IMR-90 (cell line): ENCODE measurements at regions not wholly inside any gene's neighbourhood (a gene's known extent, or its start where the extent isn't known, plus 50 kb on each side); places are given as distances from the start of the nearest gene placed in this dataset.
A peak's percentile ranks its signal among the peaks of the same experiment; 100 is the strongest.

ENCODE experiments used
- ATAC-seq: fragments of 200-7000 bp; cut with Tn5 transposase; 2 replicates; pipeline ENCODE4 v1.9.1; 2020; ENCODE audit warnings: low read depth, mild to moderate bottlenecking, moderate library complexity
- BruUV-seq: library from RNA; stranded (reverse); fragments of 400-500 nt; replicated peaks from 2 replicates; lab custom pipeline; 2021; lab: Mats Ljungman, UMichigan
- CTCF ChIA-PET: fragments of 300-600 bp; formaldehyde crosslinking; extraction: SDS; loops from one replicate; lab custom pipeline; 2021; ENCODE audit warnings: antibody characterized with exemption; lab: Yijun Ruan, JAX
- POLR2A ChIA-PET: fragments of 300-600 bp; sonication (Branson Sonifier 250); formaldehyde crosslinking; loops from one replicate; lab custom pipeline; 2022; ENCODE audit warnings: antibody characterized with exemption; ENCODE audit not compliant: unreplicated experiment; lab: Charles Lee
- DNase-seq: peaks from one replicate; pipeline ENCODE4 v3.0.0; 2013
- H2AFZ ChIP-seq: replicated peaks from 2 replicates; pipeline ENCODE3; 2013; ENCODE audit warnings: low read length, mild to moderate bottlenecking; ENCODE audit not compliant: poor library complexity
- H2AK5ac ChIP-seq: 2 replicates; pipeline ENCODE4 v1.6.1; 2013; ENCODE audit warnings: low read depth, low read length, inconsistent platforms
- H2AK9ac ChIP-seq: replicated peaks from 2 replicates; pipeline ENCODE3; 2013; ENCODE audit warnings: mild to moderate bottlenecking, low read depth, low read length, moderate library complexity; ENCODE audit not compliant: poor library complexity
- H2BK120ac ChIP-seq: 2 replicates; pipeline ENCODE4 v1.6.1; 2013; ENCODE audit warnings: low read depth, low read length, inconsistent platforms
- H2BK15ac ChIP-seq: 3 replicates; pipeline ENCODE4 v1.6.1; 2013; ENCODE audit warnings: low read depth, low read length, inconsistent platforms
- H2BK20ac ChIP-seq: 2 replicates; pipeline ENCODE4 v1.6.1; 2013; ENCODE audit warnings: low read depth, mild to moderate bottlenecking, inconsistent platforms, low read length, moderate library complexity
- H2BK5ac ChIP-seq: 2 replicates; pipeline ENCODE4 v1.6.1; 2013; ENCODE audit warnings: mild to moderate bottlenecking, low read depth, low read length, inconsistent platforms; ENCODE audit not compliant: poor library complexity, severe bottlenecking
- H3K14ac ChIP-seq: replicated peaks from 2 replicates; pipeline ENCODE4 v1.6.1; 2013; ENCODE audit warnings: low read depth, low read length, inconsistent platforms
- H3K18ac ChIP-seq: 2 replicates; pipeline ENCODE4 v1.6.1; 2013; ENCODE audit warnings: low read depth, low read length, control low read depth
- H3K23ac ChIP-seq: 2 replicates; pipeline ENCODE4 v1.6.1; 2013; ENCODE audit warnings: low read depth, low read length, inconsistent platforms
- H3K27ac ChIP-seq: 2 replicates; pipeline ENCODE4 v1.5.1; 2013; ENCODE audit warnings: mild to moderate bottlenecking, control low read depth, low read length; ENCODE audit not compliant: insufficient read depth
- H3K27me3 ChIP-seq: 2 replicates; pipeline ENCODE4 v1.6.1; 2013; ENCODE audit warnings: low read length; ENCODE audit not compliant: control insufficient read depth, insufficient read depth
- H3K36me3 ChIP-seq: 2 replicates; pipeline ENCODE4 v1.6.1; 2013; ENCODE audit warnings: low read length, mixed read lengths; ENCODE audit not compliant: control insufficient read depth, insufficient read depth
- H3K4ac ChIP-seq: 2 replicates; pipeline ENCODE4 v1.6.1; 2013; ENCODE audit warnings: low read depth, low read length, inconsistent platforms
- H3K4me1 ChIP-seq: 2 replicates; pipeline ENCODE4 v1.6.1; 2013; ENCODE audit warnings: low read length, mixed read lengths; ENCODE audit not compliant: control insufficient read depth, insufficient read depth
- H3K4me2 ChIP-seq: 2 replicates; pipeline ENCODE4 v1.6.1; 2013; ENCODE audit warnings: low read depth, mild to moderate bottlenecking, control low read depth, low read length, moderate library complexity
- H3K4me3 ChIP-seq: 2 replicates; pipeline ENCODE4 v1.5.1; 2013; ENCODE audit warnings: low read depth, mild to moderate bottlenecking, control low read depth, low read length, moderate library complexity; ENCODE audit not compliant: insufficient read depth
- H3K56ac ChIP-seq: 2 replicates; pipeline ENCODE4 v1.6.1; 2013; ENCODE audit warnings: low read length, inconsistent platforms; ENCODE audit not compliant: insufficient read depth; ENCODE audit errors: extremely low read depth
- H3K79me1 ChIP-seq, 2 experiments: 2 replicates each; pipeline ENCODE4 v1.6.1; 2013; ENCODE audit warnings: low read length in 2 of 2, inconsistent platforms in 1 of 2, low read depth in 1 of 2
- H3K9ac ChIP-seq: 2 replicates; pipeline ENCODE4 v1.6.1; 2013; ENCODE audit warnings: low read depth, low read length, control low read depth
- H3K9me1 ChIP-seq: 2 replicates; pipeline ENCODE4 v1.6.1; 2013; ENCODE audit warnings: low read length, inconsistent platforms; ENCODE audit not compliant: insufficient read depth
- H3K9me3 ChIP-seq: 2 replicates; pipeline ENCODE4 v1.6.1; 2013; ENCODE audit warnings: low read length; ENCODE audit not compliant: control insufficient read depth, insufficient read depth
- H4K20me1 ChIP-seq: 2 replicates; pipeline ENCODE4 v1.6.1; 2013; ENCODE audit warnings: low read length, inconsistent platforms; ENCODE audit not compliant: insufficient read depth
- H4K5ac ChIP-seq: 2 replicates; pipeline ENCODE4 v1.6.1; 2013; ENCODE audit warnings: mild to moderate bottlenecking, low read depth, low read length, control low read depth
- H4K8ac ChIP-seq, 2 experiments: 2 replicates each; pipeline ENCODE4 v1.6.1; 2013; ENCODE audit warnings: low read depth in 2 of 2, low read length in 2 of 2, control low read depth in 1 of 2, inconsistent platforms in 1 of 2
- H4K91ac ChIP-seq: 2 replicates; pipeline ENCODE4 v1.6.1; 2013; ENCODE audit warnings: low read depth, low read length, inconsistent platforms; ENCODE audit not compliant: insufficient read depth
- BHLHE40 ChIP-seq: fragments of 150-350 bp; IDR thresholded peaks from 2 replicates; pipeline ENCODE4 v1.6.1; 2016; ENCODE audit warnings: mild to moderate bottlenecking, low read depth, low read length
- POLR2A ChIP-seq: IDR thresholded peaks from 2 replicates; pipeline ENCODE4 v1.6.1; 2012; ENCODE audit warnings: mild to moderate bottlenecking, low read depth, low read length
- RFX5 ChIP-seq: IDR thresholded peaks from 2 replicates; pipeline ENCODE4 v1.8.0; 2012; ENCODE audit warnings: low read depth, mild to moderate bottlenecking, low read length, moderate library complexity
- SMC3 ChIP-seq: fragments of 150-350 bp; IDR thresholded peaks from 2 replicates; pipeline ENCODE4 v1.6.1; 2016; ENCODE audit warnings: low read depth, mild to moderate bottlenecking, antibody characterized with exemption, low read length, moderate library complexity
- WGBS, 2 experiments: methylation state at CpG; one replicate each; pipeline versions ENCODE4 v1.1.5 to v1.1.7; 2013; ENCODE audit warnings: missing lambda C conversion rate in 2 of 2; ENCODE audit not compliant: insufficient read length in 1 of 2; ENCODE audit errors: extremely low coverage in 2 of 2; 5-methylcytosine and 5-hydroxymethylcytosine counted together
- dilution Hi-C: fragments of 300-500 bp; cut with HindIII; formaldehyde crosslinking; loops from one replicate; pipeline ENCODE4 v1.14.3; 2018; ENCODE audit warnings: low sequenced_read_pairs; ENCODE audit not compliant: unreplicated experiment
- in situ Hi-C: fragments of 300-500 bp; cut with MboI; formaldehyde crosslinking; loops from 3 replicates; pipeline ENCODE4 v1.14.3; 2019; ENCODE audit warnings: low sequenced_read_pairs, inconsistent platforms, mixed read lengths
- intact Hi-C: fragments of 100-400 bp; cut with micrococcal nuclease; formaldehyde crosslinking; loops from 2 replicates; pipeline ENCODE4 v1.10.0; 2022
- TF ChIP-seq, protein P1 (sequence below): conservative IDR thresholded peaks from 2 replicates; pipeline ENCODE4 v1.5.1; 2012; ENCODE audit warnings: mild to moderate bottlenecking, low read depth, low read length, improper control_type of control experiment
- TF ChIP-seq, protein P2 (sequence below): fragments of 150-350 bp; IDR thresholded peaks from 2 replicates; pipeline ENCODE4 v1.6.1; 2016; ENCODE audit warnings: low read depth, mild to moderate bottlenecking, low read length, moderate library complexity, borderline replicate concordance

DNA sequence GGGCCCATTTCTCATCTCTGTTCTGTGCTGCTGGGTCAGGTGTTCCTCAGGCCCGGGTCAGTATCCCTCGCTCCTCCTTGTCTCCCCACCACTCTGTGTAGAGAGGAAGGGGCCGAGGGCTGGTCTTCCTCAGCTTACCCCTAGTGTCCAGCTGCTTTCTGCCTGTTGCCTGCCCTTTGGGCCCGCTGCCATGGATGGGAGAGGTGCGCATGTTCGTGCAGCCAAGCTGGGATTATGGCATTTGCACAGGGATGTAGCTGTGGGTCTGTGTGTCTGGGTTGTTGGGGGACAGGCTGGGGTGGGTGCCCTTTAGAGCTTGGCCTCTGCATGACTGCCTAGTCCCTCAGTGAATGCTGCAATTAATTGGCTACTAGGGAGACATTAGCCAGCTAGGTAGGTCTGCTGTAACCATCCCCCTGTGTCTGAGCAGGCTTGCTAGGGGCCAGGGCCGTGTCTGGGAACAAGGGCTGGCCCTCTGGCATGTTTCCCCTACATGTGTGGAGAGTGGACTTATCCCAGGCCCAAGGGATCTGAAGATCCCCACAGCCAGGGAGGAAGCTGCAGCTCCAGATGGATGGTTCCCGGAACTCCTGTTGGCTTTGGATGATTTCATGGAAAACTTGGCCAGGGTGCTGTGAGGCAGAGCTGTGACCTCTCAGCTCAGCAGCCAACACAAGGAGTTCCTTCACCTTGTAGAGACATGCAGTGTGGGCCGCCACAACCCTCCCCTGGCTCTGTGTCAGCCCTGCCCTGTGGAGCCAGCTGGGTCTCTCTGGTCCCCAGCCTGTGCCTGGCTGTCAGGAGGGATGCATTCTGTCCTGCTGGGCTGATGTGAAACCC lies 161.9 kb downstream of the MACROH2A1 start:
- H4K5ac ChIP-seq: peak overlapping the region; percentile 37; the same call in 1 of the 2 replicates
- ChIA-PET POLR2A (no interaction called here), CTCF (no interaction called here)
- peak overlapping the region; percentile 43; the same call in 1 of the 2 replicates for H2AK5ac ChIP-seq
- DNase-seq (no peak), ATAC-seq (no peak)
- no peak overlapping the region for H3K4me3 ChIP-seq
- WGBS, 2 experiments: 80% methylated on average over 2 of the region's 9 CpGs; no CpG with 5 or more reads in 1 of the 2 experiments
- H2BK120ac ChIP-seq: peak overlapping the region; percentile 42; the same call in 1 of the 2 replicates
- peaks cover 2% of the 10 kb centered on the region; the same call in 1 of the 2 replicates for H3K27me3 ChIP-seq
- H3K4me1 ChIP-seq: peaks cover 26% of the 10 kb centered on the region
- H3K23ac ChIP-seq: no peak overlapping the region
- peak overlapping the region; percentile 22 for H2BK20ac ChIP-seq
- H3K56ac ChIP-seq: no peak overlapping the region
- peak overlapping the region; percentile 44 for H3K4ac ChIP-seq
- H2BK15ac ChIP-seq: peak overlapping the region; percentile 16; the same call in 1 of the 3 replicates
- H2AFZ ChIP-seq: no peak overlapping the region
- intact Hi-C loops (no loop called here), dilution Hi-C loops (no loop called here), in situ Hi-C loops (no loop called here)
- BruUV-seq: no TSS peak
- H4K91ac ChIP-seq: peak overlapping the region; percentile 7; the same call in 1 of the 2 replicates
- H3K27ac ChIP-seq: no peak overlapping the region
- H4K8ac ChIP-seq: peak overlapping the region in 1 of 2 experiments; percentile 24; a peak in 1 of 4 replicates
- H3K79me1 ChIP-seq: peaks cover 0 to 4% of the 10 kb centered on the region in 2 experiments; a peak in 1 of 4 replicates
- no peak overlapping the region for H2BK5ac ChIP-seq
- no peaks in the 10 kb centered on the region for H3K36me3 ChIP-seq
- no peak overlapping the region; the same call in 1 of the 2 replicates for H3K18ac ChIP-seq
- H3K4me2 ChIP-seq: no peak overlapping the region
- H3K9me3 ChIP-seq: no peaks in the 10 kb centered on the region
- peak overlapping the region; percentile 37 for H2AK9ac ChIP-seq
- H3K9me1 ChIP-seq: peaks cover 16% of the 10 kb centered on the region
- H4K20me1 ChIP-seq: no peaks in the 10 kb centered on the region
- no peak overlapping the region for H3K9ac ChIP-seq
- TF ChIP-seq, protein P1, sequence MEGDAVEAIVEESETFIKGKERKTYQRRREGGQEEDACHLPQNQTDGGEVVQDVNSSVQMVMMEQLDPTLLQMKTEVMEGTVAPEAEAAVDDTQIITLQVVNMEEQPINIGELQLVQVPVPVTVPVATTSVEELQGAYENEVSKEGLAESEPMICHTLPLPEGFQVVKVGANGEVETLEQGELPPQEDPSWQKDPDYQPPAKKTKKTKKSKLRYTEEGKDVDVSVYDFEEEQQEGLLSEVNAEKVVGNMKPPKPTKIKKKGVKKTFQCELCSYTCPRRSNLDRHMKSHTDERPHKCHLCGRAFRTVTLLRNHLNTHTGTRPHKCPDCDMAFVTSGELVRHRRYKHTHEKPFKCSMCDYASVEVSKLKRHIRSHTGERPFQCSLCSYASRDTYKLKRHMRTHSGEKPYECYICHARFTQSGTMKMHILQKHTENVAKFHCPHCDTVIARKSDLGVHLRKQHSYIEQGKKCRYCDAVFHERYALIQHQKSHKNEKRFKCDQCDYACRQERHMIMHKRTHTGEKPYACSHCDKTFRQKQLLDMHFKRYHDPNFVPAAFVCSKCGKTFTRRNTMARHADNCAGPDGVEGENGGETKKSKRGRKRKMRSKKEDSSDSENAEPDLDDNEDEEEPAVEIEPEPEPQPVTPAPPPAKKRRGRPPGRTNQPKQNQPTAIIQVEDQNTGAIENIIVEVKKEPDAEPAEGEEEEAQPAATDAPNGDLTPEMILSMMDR: no peak
- TF ChIP-seq SMC3 (no peak), RFX5 (no peak), BHLHE40 (no peak), POLR2A (no peak)
- TF ChIP-seq, protein P2, sequence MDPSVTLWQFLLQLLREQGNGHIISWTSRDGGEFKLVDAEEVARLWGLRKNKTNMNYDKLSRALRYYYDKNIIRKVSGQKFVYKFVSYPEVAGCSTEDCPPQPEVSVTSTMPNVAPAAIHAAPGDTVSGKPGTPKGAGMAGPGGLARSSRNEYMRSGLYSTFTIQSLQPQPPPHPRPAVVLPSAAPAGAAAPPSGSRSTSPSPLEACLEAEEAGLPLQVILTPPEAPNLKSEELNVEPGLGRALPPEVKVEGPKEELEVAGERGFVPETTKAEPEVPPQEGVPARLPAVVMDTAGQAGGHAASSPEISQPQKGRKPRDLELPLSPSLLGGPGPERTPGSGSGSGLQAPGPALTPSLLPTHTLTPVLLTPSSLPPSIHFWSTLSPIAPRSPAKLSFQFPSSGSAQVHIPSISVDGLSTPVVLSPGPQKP: no peak
- peak overlapping the region; percentile 35; the same call in 1 of the 2 replicates for H3K14ac ChIP-seq
